Fibroblast of skin of right quadriceps (primary cell): ENCODE measurements at regions not wholly inside any gene's neighbourhood (a gene's known extent, or its start where the extent isn't known, plus 50 kb on each side); places are given as distances from the start of the nearest gene placed in this dataset.

Experiments used
- DNase-seq: peaks from one replicate; pipeline ENCODE4 v3.0.0-alpha.2; 2013

DNA sequence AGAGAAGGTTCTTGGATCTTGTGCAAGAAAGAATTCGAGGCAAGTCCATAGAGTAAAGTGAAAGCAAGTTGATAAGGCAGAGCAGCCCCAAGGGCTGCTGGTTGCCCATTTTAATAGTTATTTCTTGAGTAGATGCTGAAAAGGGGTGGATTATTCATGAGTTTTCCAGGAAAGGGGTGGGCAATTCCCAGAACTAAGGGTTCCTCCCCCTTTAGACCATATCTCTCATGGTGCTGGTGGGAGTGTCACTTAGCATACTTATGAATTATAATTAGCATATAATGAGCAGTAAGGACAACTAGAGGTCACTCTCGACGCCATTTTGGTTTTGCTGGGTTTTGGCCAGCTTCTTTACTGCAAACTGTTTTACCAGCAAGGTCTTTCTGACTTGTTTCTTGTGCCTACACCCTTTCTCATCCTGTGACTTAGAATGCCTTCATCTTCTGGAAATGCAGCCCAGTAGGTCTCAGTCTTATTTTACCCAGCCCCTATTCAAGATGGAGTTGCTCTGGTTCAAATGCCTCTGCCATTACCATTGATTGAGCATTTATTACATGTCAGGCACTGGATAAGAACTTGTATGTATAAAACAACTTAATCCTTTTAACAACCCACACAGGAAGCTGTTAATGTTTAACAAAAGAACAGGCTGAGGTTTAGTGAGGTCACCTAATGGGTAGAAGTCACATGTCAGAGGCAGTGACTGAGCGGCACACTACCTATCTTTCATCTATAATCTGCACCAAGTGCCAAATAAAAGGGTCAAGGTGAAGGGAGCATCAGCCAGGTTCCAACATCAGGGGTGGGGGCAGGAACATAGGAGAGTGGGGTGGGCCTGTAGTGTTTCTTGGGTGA lies 250.9 kb downstream of the ICOS start:
- no peak for DNase-seq

DNA sequence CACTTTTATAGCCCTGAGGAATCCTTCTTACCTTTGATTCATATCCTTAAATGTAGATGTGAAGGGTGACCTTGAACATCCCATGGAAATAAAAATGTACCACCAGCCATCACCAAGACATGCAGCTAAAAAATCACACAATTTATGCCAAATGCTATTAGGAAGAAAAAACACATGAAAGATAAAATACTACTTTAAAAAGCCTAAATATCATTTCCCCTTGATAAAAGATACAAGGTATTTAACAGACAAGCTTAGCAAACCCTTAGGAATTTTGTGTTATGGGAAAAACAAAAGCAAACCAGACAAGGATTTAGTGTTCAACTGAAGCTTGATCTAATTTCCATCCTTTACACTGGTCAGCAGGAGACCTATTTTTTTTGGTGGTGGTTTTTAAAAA lies 255.0 kb downstream of the ICOS start:
- no peak for DNase-seq

DNA sequence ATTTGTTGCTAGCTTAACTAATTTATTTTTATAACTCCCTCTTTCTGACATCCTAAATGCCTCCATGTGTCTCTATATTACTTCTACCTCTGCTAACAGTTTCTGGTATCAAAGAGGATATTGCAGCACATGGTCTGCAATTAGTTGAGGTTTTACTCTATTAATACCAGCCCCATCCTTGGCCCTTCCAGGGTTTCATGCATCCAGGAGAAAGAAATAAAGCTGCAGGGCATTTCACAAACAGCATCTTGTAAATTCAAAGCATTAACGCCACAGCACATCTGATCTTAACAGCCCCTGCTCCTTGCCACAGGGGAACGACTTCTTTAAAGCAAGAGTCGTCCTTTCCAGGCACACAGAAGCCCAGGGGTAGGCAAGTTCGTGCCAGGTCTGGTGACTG lies 258.9 kb downstream of the ICOS start:
- no peak for DNase-seq

DNA sequence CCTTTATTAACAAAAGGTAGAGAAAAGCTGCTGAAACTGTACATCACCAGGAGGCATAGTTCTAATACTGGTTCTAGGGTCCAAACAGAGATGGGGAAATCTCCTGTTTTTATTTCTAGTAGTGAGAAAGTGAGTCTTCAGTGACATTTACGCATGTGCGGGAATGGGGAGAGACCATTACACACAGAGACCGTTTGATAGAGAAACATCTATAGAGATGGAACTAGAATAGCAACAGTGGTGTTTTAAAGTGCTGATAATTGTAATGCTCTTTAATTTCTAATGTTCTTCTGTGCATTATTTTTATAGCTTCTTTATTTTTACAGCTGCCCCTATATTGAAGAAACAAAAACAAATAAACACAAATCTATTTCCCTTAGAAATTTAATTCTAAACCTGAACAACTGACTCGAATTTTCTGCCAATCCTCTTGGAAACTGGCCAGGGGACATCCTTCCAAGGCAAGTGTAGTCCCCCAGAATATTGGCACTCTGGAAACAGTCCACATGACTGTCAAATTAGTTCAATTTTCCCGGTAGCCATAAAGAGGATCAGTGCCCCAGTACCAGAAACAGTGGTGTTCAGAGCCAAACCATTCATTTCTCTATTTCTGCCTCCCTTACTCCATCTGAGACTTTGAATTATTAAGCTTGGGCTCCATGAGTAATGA lies 260.9 kb downstream of the ICOS start:
- no peak for DNase-seq

DNA sequence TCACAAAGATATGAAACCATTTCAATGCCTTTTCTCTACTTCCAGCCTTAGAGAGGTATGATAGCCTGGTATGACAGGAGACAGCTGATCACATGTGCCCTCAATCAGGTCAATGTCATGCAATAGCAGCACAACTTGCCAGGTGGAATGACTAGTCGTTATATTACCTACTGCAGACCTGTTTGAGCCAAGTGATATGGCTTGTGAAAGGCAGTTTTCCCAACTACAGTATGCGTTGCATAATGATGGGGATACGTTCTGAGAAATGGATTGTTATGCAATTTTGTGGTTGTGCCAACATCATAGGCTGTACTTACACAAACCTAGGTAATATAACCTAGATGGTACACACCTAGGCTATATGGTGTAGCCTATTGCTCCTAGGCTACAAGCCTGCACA lies 262.8 kb downstream of the ICOS start:
- DNase-seq = no peak

DNA sequence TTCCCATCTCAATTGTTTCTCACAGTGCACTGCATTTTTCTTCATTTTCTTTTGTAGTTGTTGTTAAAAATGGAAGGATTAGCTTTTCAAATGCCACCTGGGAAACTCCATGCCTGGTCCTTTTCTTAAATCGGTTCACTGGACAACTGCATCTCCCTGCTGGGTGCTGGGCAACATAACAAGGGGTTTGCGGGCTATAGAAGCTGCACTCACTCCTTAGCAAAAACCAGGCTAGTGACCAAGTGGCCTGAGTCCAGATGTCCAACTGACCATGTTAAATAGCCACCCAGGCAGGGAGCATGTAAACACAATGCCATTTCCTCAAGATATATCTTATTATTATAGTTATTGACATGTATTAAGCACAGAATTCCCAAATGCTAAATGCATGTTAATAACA lies 264.9 kb downstream of the ICOS start:
- DNase-seq = no peak

DNA sequence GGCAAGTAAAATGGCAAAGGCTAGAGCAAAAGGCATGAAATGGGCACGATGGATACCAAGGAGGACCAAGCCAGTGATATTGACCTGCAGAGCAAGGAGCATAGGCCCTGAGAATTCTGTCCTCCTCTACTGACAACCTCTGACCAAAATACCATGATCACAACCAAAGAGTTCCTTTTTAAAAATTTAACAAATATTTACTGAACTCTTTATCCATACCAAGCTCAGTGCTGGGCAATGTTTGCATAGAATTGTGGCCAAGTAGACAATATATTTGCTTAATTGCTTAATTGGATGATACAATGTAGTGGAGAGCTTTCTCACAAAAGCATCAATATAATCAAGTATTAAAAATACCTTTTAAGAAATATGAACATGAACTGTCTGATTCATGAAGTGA lies 265.7 kb downstream of the ICOS start:
- no peak for DNase-seq

DNA sequence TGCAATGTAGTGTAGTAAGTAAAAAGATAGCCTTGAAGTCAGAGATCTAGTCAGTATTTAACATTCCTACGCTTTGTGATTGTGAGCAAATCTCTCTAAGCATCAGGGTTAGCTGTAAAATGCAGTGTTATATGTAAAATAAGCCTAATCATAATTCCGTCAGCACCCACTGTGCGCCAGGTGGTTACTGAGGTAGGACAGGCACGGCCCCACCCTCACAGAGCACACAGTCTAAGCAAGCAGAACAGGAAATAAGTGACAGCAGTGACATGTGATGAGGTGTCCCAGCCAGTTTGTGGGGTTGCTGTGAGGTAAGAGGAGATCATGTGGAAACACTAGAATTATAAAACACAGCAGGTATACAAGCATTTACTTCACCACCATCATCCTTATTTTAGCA lies 267.1 kb downstream of the ICOS start:
- no peak for DNase-seq

DNA sequence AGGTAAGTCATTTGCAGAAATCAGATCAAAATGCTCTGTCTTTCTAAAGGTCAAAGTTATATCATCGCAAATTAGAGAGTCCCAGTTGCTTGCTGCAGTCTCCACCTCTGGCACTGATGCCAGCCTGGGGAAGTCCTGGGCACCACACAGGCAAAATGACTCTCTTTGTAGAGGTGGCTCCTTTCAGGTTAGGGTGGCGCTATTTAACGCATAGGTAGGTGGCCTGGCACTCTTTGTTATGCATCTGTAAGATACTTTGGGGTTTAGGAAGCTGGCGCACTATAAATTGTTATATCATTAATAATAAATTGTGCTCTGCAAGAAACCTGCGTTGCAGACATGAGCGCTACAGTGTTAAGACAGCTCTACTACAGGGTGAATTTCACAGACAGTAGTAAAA lies 268.5 kb downstream of the ICOS start:
- no peak for DNase-seq

DNA sequence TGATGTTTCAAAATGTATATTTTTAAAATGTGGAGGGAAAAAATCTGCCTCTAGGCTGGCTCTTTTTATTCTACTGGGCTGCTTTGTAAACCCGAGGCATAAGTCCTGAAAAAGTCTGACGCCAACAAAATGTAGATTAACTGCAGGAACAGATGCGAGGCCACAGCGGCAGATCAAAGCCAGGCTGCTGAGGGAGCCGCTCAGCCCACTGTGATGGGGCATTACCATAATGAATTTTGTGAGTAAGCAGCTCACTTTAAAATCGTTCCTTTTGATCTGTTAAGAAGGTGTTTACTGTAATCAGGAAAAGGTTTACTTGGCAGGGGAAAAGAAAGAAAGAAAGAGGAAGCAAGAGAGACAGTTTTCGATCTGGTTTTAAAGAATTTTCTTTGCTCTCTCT lies 269.0 kb downstream of the ICOS start:
- no peak for DNase-seq

DNA sequence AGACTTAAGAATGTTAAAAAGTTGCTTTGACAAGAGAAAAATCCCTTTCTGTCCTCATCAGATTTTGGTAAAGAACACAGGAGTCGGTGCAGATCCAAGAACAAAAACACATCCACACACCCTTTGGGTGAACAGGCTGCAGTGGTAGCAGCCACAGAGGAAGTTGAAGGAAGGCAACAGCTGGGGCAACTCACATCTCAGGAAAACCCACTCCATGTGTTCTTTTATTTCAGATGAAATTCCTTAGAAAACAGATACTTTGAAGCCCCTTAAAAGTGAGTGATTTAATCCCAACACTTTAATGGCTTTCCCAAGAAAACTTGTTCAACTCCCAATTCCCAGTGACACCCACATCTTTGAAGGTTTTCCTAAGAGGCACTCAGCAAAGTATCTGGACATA lies 271.3 kb downstream of the ICOS start:
- DNase-seq = no peak

DNA sequence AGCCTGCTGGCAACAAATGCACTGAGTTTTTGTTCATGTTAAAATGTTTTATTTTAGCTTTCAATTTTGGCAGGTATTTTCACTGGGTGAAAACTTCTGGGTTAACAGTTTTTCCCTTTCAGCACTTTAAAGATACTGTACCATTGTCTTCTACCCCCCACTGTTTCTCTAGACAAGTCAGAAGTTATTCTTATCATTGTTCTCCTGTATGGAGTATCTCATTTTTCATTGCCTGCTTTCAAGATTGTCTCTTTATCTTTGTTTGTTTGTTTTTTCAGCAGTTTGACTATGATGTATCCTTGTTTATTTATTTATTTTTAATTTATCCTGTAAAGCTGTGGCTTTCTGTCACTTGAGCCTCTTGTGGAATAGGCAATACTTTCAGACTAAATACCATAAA lies 277.0 kb downstream of the ICOS start:
- DNase-seq = no peak

DNA sequence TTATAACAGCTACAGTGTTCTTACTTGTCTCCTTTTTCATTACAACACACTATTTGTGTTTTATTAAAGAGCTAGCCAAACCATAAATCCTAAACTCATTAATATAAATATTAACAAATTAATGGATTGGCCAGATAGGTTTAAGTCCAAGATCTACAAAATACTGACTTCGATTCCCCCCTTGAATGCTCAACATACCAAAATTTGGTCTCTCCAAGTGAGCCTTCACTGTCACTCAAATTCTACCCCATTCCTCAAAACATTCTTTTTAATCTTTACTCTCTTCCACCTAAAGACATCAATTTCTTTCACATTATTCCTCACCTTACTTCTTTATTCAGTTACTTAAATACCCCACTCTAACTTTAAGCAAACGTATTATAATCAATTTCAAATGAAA lies 281.5 kb downstream of the ICOS start:
- no peak for DNase-seq

DNA sequence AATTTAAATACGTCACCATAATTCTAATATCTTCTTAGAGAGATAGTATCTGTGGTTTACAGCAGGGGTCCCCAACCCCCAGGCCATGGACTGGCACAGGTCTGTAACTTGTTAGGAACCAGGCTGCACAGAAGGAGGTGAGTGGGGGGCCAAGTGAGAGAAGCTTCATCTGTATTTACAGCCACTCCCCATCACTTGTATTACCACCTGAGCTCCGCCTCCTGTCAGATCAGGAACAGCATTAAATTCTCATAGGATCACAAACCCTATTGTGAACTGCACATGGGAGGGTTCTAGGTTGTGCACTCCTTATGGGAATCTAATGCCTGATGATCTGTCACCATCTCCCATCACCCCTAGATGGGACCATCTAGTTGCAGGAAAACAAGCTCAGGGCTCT lies 282.6 kb downstream of the ICOS start:
- no peak for DNase-seq

DNA sequence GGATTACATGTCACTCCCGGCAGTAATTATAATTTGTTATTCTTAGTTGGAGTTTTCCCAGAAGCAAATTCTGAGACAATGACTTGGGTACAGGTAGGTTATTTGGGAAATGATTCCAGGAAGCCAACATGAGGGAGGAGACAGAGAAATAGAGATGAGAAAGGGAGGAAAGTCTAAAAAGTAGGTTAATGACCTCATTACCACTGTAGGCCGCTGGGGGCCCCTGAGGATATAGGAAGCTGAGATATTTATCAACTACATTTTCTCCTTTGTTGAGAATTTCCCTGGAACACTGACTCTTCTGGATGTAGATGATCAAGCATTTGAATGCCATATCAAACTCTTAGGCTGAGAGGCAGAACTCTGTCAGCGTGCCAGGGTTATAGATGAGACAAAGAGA lies 284.3 kb downstream of the ICOS start:
- DNase-seq = no peak

DNA sequence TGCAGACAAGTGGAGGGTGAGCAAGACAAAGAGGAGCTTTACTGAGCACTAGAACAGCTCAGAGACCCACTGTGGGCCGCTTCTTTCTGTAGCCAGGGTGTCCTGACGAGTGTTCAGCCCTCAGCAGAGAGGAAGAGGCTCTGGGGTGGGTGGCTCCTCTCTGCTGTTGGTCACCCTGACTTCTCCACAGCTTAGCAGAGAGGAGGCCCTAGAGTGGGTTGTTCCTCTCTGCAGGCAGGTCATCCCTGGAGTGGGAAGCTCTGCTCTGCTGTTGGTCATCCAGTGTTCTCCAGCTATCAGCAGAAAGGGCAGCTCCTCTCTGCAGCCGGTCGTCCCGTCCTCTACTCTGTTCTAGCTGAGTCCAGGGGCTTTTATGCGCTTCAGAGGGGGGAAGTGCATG lies 286.5 kb downstream of the ICOS start:
- no peak for DNase-seq

DNA sequence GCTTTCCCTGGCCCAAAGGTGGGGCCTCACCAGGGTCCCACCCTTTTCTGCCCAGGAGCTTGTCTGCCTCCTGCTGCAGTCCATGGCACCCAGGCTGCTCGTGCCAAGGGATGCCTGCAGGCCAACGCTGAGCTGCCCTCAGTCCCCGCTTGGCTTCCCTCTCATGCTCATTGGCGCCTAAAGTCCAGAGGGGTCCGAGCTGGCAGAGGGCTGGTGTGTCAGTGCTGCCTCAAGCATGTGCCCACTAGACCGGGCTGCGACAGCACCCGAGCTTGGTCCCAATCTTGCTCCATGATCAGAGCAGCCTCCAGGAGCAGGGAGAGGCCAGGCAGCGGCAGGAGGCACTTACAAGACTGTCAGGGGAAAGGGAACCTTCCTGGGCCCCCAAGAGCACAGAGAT lies 287.0 kb downstream of the ICOS start:
- no peak for DNase-seq

DNA sequence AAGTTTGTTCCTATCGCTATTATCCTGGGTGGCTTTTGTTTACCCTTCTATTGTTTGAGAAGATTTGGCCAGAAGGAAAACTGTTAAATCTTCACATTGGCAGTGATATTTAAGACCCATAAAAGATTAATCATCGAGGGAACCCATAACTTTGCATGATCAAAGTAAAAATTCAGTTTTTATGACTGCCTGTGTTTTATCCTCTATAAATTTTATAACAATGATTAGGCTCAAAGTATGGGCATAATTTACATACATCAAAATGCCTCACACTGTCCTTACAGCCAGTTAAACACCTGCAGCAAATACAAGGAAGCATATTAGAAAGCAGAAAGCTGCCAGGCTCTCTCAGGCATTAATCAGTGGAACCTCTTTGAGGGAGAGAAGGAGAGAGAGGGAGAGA lies 289.1 kb downstream of the ICOS start:
- DNase-seq = no peak

DNA sequence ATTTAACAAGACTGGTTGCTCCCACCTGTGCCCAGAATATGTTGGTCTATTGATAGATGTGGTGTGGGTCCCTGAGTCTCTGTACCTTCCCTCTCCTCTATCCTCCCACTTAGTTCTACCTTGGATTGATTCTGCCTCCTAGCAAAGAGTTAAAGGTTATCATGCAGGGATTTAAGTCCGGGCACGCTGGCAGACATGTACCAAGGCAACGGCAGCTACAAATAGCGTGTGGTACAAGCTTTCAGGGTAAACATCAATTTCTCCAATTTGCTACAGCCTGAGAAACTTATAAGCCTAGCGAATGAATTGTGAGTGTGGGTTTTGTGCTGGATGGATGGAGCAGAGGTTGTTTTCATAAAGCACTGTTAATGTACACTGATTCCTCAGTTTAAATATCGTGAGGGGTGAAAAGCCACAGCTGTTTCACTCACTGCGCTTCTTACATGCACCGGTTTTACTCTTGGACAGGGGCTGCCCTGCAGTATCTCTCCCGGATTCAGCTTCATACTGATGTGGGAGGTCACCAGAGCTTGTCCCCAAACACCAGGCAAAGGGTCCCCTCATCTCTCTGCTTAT lies 289.8 kb downstream of the ICOS start:
- DNase-seq = no peak

DNA sequence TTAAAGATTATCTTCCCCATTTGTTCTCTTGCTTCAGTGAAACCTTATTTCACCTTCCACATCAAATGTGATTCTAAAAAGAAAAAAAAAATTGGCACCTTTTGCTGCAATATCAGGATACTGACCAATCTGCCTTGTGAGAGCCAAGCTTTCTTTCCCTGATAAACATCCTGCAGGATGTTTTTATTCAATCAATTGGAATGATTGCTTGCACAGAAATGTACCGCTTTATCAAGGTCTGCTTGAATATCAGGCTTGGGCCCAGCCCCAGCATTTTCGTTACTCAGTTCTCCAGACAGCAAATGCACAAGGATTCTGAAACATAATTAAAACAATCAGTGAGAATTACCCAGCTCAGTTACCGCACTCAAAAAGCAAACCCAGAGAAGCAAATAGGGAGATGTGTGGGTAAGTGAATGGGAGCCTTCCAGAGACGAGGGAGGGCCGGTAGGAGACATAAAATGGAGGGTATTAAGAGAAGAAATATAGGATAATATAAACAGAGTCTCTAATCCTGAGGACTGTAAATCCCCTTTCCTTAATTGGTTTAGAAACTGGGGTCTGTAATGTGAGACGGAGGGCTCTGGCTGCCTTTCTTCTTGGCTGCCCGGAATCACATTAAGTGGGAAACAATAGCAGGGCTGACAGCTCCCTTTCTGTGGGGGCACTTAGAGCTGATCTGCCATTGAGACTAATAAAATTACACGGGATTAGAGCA lies 291.8 kb downstream of the ICOS start:
- DNase-seq = no peak

DNA sequence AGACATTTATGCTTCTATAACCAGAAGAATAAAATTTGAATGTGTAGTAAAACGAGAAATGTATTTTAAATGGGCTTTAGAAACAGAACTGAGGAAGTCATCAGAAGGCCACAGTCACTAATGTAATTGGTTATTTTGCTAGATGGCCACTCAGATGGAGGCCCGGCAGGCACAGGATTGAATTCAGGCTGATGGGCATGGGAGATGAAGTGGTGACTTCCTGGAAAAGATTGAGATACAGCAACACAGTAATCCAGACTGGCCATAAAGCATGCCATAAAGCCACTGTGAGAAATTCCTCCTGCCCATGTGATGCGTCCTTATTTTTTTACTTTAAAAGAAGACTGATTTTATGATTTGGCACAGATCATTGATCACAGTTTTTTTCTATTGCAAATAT lies 297.7 kb downstream of the ICOS start:
- no peak for DNase-seq

DNA sequence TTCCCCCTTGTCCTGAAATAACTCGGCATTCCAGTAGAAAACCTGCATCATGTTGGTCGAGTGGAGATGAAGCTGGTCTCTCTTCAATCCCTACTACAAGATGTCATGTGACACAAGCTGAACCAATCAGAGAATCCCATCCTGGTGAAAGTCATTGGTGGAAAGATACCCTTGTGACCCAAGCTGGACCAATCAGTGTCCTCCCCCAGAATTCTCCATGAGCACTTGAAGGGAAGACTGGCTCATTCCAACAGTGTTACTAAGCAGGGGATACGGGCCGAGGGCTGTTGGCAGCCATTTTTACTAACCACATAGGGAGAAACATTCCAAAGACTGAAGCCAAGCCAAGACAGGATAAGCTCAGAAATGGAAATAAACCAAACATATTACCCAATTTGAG lies 298.3 kb downstream of the ICOS start:
- peak; percentile 31 for DNase-seq

DNA sequence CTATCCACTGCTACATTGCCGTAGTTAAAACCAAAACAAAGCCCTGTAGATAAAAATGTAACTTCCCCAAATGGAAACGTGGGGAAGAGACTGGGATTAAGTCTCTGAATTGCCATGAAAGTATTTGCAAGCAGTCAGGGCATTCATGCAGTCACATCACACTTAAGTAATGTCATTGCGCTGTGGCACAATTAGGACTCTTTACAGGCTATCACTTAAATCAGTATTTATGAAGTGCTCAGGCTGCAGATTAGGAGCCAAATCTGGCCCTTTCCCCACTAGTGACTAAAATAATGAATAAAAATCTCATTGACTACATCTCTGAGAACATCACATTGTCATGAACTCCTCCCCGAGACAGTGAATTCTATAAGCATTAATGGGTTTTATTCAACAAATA lies 300.9 kb downstream of the ICOS start:
- DNase-seq = no peak
